Naive thymus-derived CD8-positive, alpha-beta T cell (primary cell): ENCODE measurements at regions not wholly inside any gene's neighbourhood (a gene's known extent, or its start where the extent isn't known, plus 50 kb on each side); places are given as distances from the start of the nearest gene placed in this dataset.
"Not testable (repeated sequence)": the region's sequence is repeated elsewhere in the genome, so short reads cannot be mapped to it uniquely, and the experiment has no call there.

ENCODE experiments used
- ATAC-seq, 2 donors: fragments of 150-1000 bp; cut with Tn5 transposase in 1 of 2; sonication (Bioruptor Pico), chemical (Tn5 transposase) in 1 of 2; 1 replicate in 1 of 2; 2 replicates in 1 of 2; pipeline ENCODE4 v1.10.0; 2021; ENCODE audit warnings: mild to moderate bottlenecking in 2 of 2, moderate library complexity in 2 of 2
- POLR2A ChIA-PET: fragments of 350-600 bp; sonication (Branson Sonifier 250); formaldehyde crosslinking; loops from one replicate; lab custom pipeline; 2021; ENCODE audit warnings: antibody characterized with exemption; lab: Charles Lee
- DNase-seq, 10 donors: peaks; one replicate each; pipeline versions ENCODE4 v3.0.0 to v3.0.0-alpha.2; 2020 to 2022
- H3K27ac Mint-ChIP-seq, 10 donors: one replicate each; pipeline ENCODE4 v1.8.0; 2020 to 2022; ENCODE audit warnings: mild to moderate bottlenecking in 10 of 10, mixed read lengths in 10 of 10, moderate library complexity in 4 of 10, inconsistent platforms in 1 of 10
- H3K27me3 Mint-ChIP-seq, 5 donors: one replicate each; pipeline ENCODE4 v1.8.0; 2021 to 2022; ENCODE audit warnings: mixed read lengths in 5 of 5
- H3K36me3 Mint-ChIP-seq, 3 donors: one replicate each; pipeline ENCODE4 v1.8.0; 2020 to 2022; ENCODE audit warnings: mixed read lengths in 3 of 3, mild to moderate bottlenecking in 2 of 3, inconsistent platforms in 1 of 3
- H3K4me1 Mint-ChIP-seq, 4 donors: one replicate each; pipeline ENCODE4 v1.8.0; 2021 to 2022; ENCODE audit warnings: mixed read lengths in 4 of 4
- H3K4me3 Mint-ChIP-seq, 10 donors: one replicate each; pipeline ENCODE4 v1.8.0; 2020 to 2022; ENCODE audit warnings: mild to moderate bottlenecking in 10 of 10, mixed read lengths in 10 of 10, moderate library complexity in 6 of 10, inconsistent platforms in 1 of 10
- H3K9me3 Mint-ChIP-seq, 9 donors: one replicate each; pipeline ENCODE4 v1.8.0; 2020 to 2022; ENCODE audit warnings: mixed read lengths in 9 of 9, mild to moderate bottlenecking in 3 of 9, inconsistent platforms in 1 of 9, moderate library complexity in 1 of 9

GRCh38 chr6:4725136-4725760 is 51.0 kb upstream of the CDYL start:
- H3K27ac Mint-ChIP-seq, ATAC-seq, POLR2A ChIA-PET, DNase-seq, H3K4me3 Mint-ChIP-seq, H3K9me3 Mint-ChIP-seq, H3K36me3 Mint-ChIP-seq: not testable (repeated sequence)
- H3K27me3 Mint-ChIP-seq, result peaks cover 0 to 12% (median 8%) of the 10 kb centered on the region in 5 donors
- H3K4me1 Mint-ChIP-seq, result peaks cover 0 to 13% (median 7%) of the 10 kb centered on the region in 4 donors

- H3K27ac Mint-ChIP-seq, H3K9me3 Mint-ChIP-seq, H3K36me3 Mint-ChIP-seq, H3K4me3 Mint-ChIP-seq, ATAC-seq, H3K27me3 Mint-ChIP-seq, POLR2A ChIA-PET, DNase-seq: not testable (repeated sequence)
- H3K4me1 Mint-ChIP-seq, result peaks cover 0 to 13% (median 7%) of the 10 kb centered on the region in 4 donors
Measured at GRCh38 chr6:4724727-4725126, 51.5 kb upstream of the CDYL start.

- no peaks in the 10 kb centered on the region for H3K9me3 Mint-ChIP-seq
- POLR2A ChIA-PET, result no interaction called here
- no peak overlapping the region for H3K4me3 Mint-ChIP-seq
- H3K27ac Mint-ChIP-seq, result no peak overlapping the region
- no peak for ATAC-seq
- peaks cover 0 to 11% (median 7%) of the 10 kb centered on the region in 4 donors for H3K4me1 Mint-ChIP-seq
- peaks cover 0 to 8% (median 6%) of the 10 kb centered on the region in 5 donors for H3K27me3 Mint-ChIP-seq
- no peak for DNase-seq
- H3K36me3 Mint-ChIP-seq, result no peaks in the 10 kb centered on the region
Measured at GRCh38 chr6:4723383-4723782, 52.8 kb upstream of the CDYL start.

- POLR2A ChIA-PET, result not testable (repeated sequence)
Measured at GRCh38 chr6:4721368-4721767, 54.8 kb upstream of the CDYL start.

GRCh38 chr6:4719491-4719890 is 56.7 kb upstream of the CDYL start:
- peaks cover 0 to 6% (median 4%) of the 10 kb centered on the region in 5 donors for H3K27me3 Mint-ChIP-seq
- H3K27ac Mint-ChIP-seq, result no peak overlapping the region
- no peak overlapping the region for H3K4me3 Mint-ChIP-seq
- ATAC-seq, result no peak
- peaks cover 3 to 6% (median 4%) of the 10 kb centered on the region in 4 donors for H3K4me1 Mint-ChIP-seq
- POLR2A ChIA-PET, result no interaction called here
- peaks cover 0 to 2% (median 0%) of the 10 kb centered on the region in 3 donors for H3K36me3 Mint-ChIP-seq
- DNase-seq, result no peak
- H3K9me3 Mint-ChIP-seq, result peaks cover 0 to 6% (median 0%) of the 10 kb centered on the region in 9 donors

More at GRCh38 chr6:4721368-4721767, 54.8 kb upstream of the CDYL start:
- not testable (repeated sequence) for ATAC-seq, H3K27me3 Mint-ChIP-seq, H3K27ac Mint-ChIP-seq, H3K36me3 Mint-ChIP-seq, H3K4me1 Mint-ChIP-seq, DNase-seq, H3K9me3 Mint-ChIP-seq, H3K4me3 Mint-ChIP-seq

- POLR2A ChIA-PET, result no interaction called here
- peaks cover 3 to 6% (median 4%) of the 10 kb centered on the region in 4 donors for H3K4me1 Mint-ChIP-seq
- H3K4me3 Mint-ChIP-seq, result no peak overlapping the region
- no peak overlapping the region for H3K27ac Mint-ChIP-seq
- H3K36me3 Mint-ChIP-seq, result peaks cover 0 to 2% (median 0%) of the 10 kb centered on the region in 3 donors
- H3K27me3 Mint-ChIP-seq, result peaks cover 0 to 4% (median 0%) of the 10 kb centered on the region in 5 donors
- peaks cover 0 to 6% (median 0%) of the 10 kb centered on the region in 9 donors for H3K9me3 Mint-ChIP-seq
- DNase-seq, result no peak
- ATAC-seq, result no peak
Measured at GRCh38 chr6:4717856-4718255, 58.3 kb upstream of the CDYL start.

- no peak for DNase-seq
- H3K9me3 Mint-ChIP-seq, result peaks cover 0 to 6% (median 0%) of the 10 kb centered on the region in 9 donors
- POLR2A ChIA-PET, result no interaction called here
- no peak for ATAC-seq
- H3K27me3 Mint-ChIP-seq, result peaks cover 0 to 4% (median 0%) of the 10 kb centered on the region in 5 donors
- peak overlapping the region in 2 of 10 donors; percentile 61 to 86 for H3K27ac Mint-ChIP-seq
- H3K36me3 Mint-ChIP-seq, result peaks cover 0 to 2% (median 0%) of the 10 kb centered on the region in 3 donors
- no peak overlapping the region for H3K4me3 Mint-ChIP-seq
- peaks cover 3 to 6% (median 4%) of the 10 kb centered on the region in 4 donors for H3K4me1 Mint-ChIP-seq
Measured at GRCh38 chr6:4717124-4717523, 59.1 kb upstream of the CDYL start.

GRCh38 chr6:4714961-4715501 is 61.2 kb upstream of the CDYL start:
- DNase-seq (no peak), ATAC-seq (no peak)
- Mint-ChIP-seq H3K27me3 (peaks cover 0 to 1% (median 0%) of the 10 kb centered on the region in 5 donors), H3K4me1 (peaks cover 3 to 6% (median 4%) of the 10 kb centered on the region in 4 donors), H3K27ac (peak overlapping the region in 1 of 10 donors; percentile 68), H3K36me3 (peaks cover 0 to 2% (median 0%) of the 10 kb centered on the region in 3 donors), H3K4me3 (no peak overlapping the region), H3K9me3 (peaks cover 0 to 6% (median 0%) of the 10 kb centered on the region in 9 donors)
- POLR2A ChIA-PET, result no interaction called here

- no peak overlapping the region for H3K27ac Mint-ChIP-seq
- DNase-seq (no peak), ATAC-seq (no peak)
- peaks cover 0 to 4% (median 4%) of the 10 kb centered on the region in 3 donors for H3K36me3 Mint-ChIP-seq
- peaks cover 0 to 11% (median 3%) of the 10 kb centered on the region in 9 donors for H3K9me3 Mint-ChIP-seq
- POLR2A ChIA-PET, result no interaction called here
- peaks cover 0 to 1% (median 0%) of the 10 kb centered on the region in 5 donors for H3K27me3 Mint-ChIP-seq
- H3K4me1 Mint-ChIP-seq, result peaks cover 3 to 6% (median 4%) of the 10 kb centered on the region in 4 donors
- no peak overlapping the region for H3K4me3 Mint-ChIP-seq
Measured at GRCh38 chr6:4712291-4712690, 63.9 kb upstream of the CDYL start.

- POLR2A ChIA-PET, result no interaction called here
- H3K4me3 Mint-ChIP-seq, result no peak overlapping the region
- H3K36me3 Mint-ChIP-seq, result peaks cover 0 to 9% (median 3%) of the 10 kb centered on the region in 3 donors
- no peak for DNase-seq
- ATAC-seq, result no peak
- no peaks in the 10 kb centered on the region for H3K4me1 Mint-ChIP-seq
- peaks cover 0 to 1% (median 0%) of the 10 kb centered on the region in 5 donors for H3K27me3 Mint-ChIP-seq
- H3K27ac Mint-ChIP-seq, result no peak overlapping the region
- peaks cover 0 to 18% (median 3%) of the 10 kb centered on the region in 9 donors for H3K9me3 Mint-ChIP-seq
Measured at GRCh38 chr6:4707011-4707410, 69.2 kb upstream of the CDYL start.

GRCh38 chr6:4705809-4706208 is 70.4 kb upstream of the CDYL start:
- POLR2A ChIA-PET, result no interaction called here
- Mint-ChIP-seq H3K27ac (peak overlapping the region in 1 of 10 donors; percentile 1), H3K4me1 (no peaks in the 10 kb centered on the region), H3K4me3 (no peak overlapping the region), H3K36me3 (peaks cover 0 to 9% (median 3%) of the 10 kb centered on the region in 3 donors), H3K27me3 (peaks cover 0 to 1% (median 0%) of the 10 kb centered on the region in 5 donors), H3K9me3 (peaks cover 0 to 18% (median 3%) of the 10 kb centered on the region in 9 donors)
- no peak for DNase-seq
- ATAC-seq, result no peak

GRCh38 chr6:4703382-4703781 is 72.8 kb upstream of the CDYL start:
- Mint-ChIP-seq H3K4me1 (no peaks in the 10 kb centered on the region), H3K27ac (no peak overlapping the region), H3K36me3 (peaks cover 0 to 9% (median 3%) of the 10 kb centered on the region in 3 donors), H3K4me3 (no peak overlapping the region), H3K27me3 (no peaks in the 10 kb centered on the region), H3K9me3 (peaks cover 0 to 11% (median 2%) of the 10 kb centered on the region in 9 donors)
- POLR2A ChIA-PET, result no interaction called here
- no peak for DNase-seq
- ATAC-seq, result no peak

- no peak overlapping the region for H3K27ac Mint-ChIP-seq
- H3K9me3 Mint-ChIP-seq, result peaks cover 0 to 5% (median 0%) of the 10 kb centered on the region in 9 donors
- H3K4me3 Mint-ChIP-seq, result no peak overlapping the region
- peaks cover 0 to 6% (median 4%) of the 10 kb centered on the region in 5 donors for H3K27me3 Mint-ChIP-seq
- no peaks in the 10 kb centered on the region for H3K4me1 Mint-ChIP-seq
- DNase-seq (no peak), ATAC-seq (no peak)
- POLR2A ChIA-PET, result no interaction called here
- peaks cover 0 to 5% (median 0%) of the 10 kb centered on the region in 3 donors for H3K36me3 Mint-ChIP-seq
Measured at GRCh38 chr6:4698901-4699659, 77.1 kb upstream of the CDYL start.
